ENCODE measurements at regions not wholly inside any gene's neighbourhood (a gene's known extent, or its start where the extent isn't known, plus 50 kb on each side); places are given as distances from the start of the nearest gene placed in this dataset.

DNA sequence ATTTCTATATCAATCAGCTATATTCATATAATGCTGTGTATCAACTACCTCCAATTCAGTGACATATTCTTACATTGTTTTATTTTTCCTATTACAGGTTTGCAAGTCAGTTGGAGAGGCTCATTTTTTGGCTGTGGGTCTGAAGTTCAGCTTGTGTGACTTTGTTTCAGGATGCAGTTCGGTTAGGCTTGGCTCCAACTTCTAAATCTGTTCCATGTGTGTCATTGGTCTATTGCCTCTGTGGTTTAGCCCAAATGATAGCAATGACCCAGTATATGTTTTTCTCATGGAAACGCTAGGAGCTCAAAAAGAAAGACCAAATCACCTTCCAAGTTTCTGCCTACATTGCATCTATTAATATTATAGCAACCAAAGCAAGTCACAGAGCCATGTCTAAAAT, 848.6 kb upstream of the LRFN5 start:
- Histone ChIP-seq H3K9me3 (ENCODE audit: severe bottlenecking) (no peaks in the 10 kb centered on the region), H3K27ac (no peak overlapping the region), H3K4me3 (ENCODE audit: low read depth, low read length) (no peak overlapping the region), H3K36me3 (no peaks in the 10 kb centered on the region), H3K27me3 (ENCODE audit: insufficient read depth, low read depth, severe bottlenecking) (peaks cover 23% of the 10 kb centered on the region)
- TF ChIP-seq, protein P1, sequence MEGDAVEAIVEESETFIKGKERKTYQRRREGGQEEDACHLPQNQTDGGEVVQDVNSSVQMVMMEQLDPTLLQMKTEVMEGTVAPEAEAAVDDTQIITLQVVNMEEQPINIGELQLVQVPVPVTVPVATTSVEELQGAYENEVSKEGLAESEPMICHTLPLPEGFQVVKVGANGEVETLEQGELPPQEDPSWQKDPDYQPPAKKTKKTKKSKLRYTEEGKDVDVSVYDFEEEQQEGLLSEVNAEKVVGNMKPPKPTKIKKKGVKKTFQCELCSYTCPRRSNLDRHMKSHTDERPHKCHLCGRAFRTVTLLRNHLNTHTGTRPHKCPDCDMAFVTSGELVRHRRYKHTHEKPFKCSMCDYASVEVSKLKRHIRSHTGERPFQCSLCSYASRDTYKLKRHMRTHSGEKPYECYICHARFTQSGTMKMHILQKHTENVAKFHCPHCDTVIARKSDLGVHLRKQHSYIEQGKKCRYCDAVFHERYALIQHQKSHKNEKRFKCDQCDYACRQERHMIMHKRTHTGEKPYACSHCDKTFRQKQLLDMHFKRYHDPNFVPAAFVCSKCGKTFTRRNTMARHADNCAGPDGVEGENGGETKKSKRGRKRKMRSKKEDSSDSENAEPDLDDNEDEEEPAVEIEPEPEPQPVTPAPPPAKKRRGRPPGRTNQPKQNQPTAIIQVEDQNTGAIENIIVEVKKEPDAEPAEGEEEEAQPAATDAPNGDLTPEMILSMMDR (IDR thresholded peaks at IDR 0.05; ENCODE audit: low read depth, low read length), result no peak
- DNase-seq, result no peak

DNA sequence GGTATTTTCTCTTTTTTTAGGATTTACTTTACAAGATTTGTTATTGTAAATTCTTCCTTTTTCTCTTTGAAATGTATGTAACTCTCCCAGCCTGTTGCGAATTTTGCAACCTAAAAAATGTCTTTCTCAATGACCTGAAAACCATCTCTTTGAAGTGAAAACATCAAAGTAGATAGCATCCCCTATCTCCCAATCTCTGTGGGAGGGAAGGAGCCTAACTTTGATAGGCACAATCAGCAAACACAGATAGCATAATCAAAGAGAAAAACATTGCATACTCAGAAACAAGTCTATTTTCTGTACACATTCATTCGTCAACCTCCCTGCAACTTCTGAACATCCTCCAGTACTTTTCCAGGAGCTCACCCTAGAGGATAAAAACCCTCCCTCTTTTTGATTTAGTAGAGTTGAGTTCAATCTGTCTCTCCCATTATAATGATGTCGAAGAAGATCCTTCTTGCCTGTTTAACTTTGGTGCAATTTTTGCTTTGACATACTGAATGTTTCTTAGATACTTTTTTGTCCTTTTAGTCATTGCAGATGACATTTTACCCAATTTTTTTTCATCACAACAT, 849.2 kb upstream of the LRFN5 start:
- no peak for DNase-seq
- Histone ChIP-seq H3K27ac (no peak overlapping the region), H3K4me3 (ENCODE audit: low read depth, low read length) (no peak overlapping the region), H3K9me3 (ENCODE audit: severe bottlenecking) (no peaks in the 10 kb centered on the region), H3K36me3 (no peaks in the 10 kb centered on the region), H3K27me3 (ENCODE audit: insufficient read depth, low read depth, severe bottlenecking) (peaks cover 20% of the 10 kb centered on the region)
- TF ChIP-seq, protein P1 (IDR thresholded peaks at IDR 0.05; ENCODE audit: low read depth, low read length), result no peak

DNA sequence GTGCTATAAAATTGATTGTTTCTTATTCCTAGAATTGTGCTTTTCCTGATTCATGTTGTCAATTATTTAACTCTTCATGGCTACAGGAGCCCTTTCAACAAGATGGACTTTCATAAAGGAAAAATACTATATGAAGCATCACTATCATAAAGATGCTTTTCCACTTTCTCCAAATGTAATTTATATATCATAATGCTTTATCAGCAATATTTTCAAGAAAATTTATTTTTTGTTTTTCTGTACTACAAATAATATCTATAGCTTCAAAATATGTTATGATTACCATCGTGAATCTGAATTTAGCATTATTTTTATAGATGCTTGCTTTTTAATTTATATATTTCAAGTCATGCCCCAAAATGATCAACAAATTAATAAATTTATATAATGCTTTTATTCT, 873.5 kb upstream of the LRFN5 start:
- Histone ChIP-seq H3K27ac (no peak overlapping the region), H3K27me3 (ENCODE audit: insufficient read depth, low read depth, severe bottlenecking) (no peaks in the 10 kb centered on the region), H3K36me3 (no peaks in the 10 kb centered on the region), H3K9me3 (ENCODE audit: severe bottlenecking) (no peaks in the 10 kb centered on the region), H3K4me3 (ENCODE audit: low read depth, low read length) (no peak overlapping the region)
- TF ChIP-seq, protein P1 (IDR thresholded peaks at IDR 0.05; ENCODE audit: low read depth, low read length), result no peak
- no peak for DNase-seq

DNA sequence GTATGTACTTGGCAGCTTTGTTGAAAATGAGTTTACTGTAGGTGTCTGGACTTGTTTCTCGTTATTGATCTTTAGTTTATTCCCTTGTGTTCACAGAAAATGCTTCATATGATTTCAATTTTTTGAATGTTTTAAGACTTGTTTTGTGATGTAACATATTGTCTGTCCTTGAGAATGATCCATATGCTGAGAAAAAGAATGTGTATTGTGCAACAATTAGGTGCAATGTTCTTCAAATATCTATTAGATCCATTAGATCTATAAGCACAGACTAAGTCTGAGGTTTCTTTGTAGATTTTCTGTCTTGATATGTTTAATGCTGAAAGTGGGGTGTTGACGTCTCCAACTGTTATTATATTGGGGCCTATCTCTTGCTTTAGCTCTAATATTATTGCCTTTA, 879.6 kb upstream of the LRFN5 start:
- peaks cover 19% of the 10 kb centered on the region for H3K27me3 ChIP-seq (ENCODE audit: insufficient read depth, low read depth, severe bottlenecking)
- TF ChIP-seq, protein P1 (IDR thresholded peaks at IDR 0.05; ENCODE audit: low read depth, low read length), result no peak
- H3K36me3 ChIP-seq, result no peaks in the 10 kb centered on the region
- no peak overlapping the region for H3K27ac ChIP-seq
- H3K9me3 ChIP-seq (ENCODE audit: severe bottlenecking), result no peaks in the 10 kb centered on the region
- no peak for DNase-seq
- no peak overlapping the region for H3K4me3 ChIP-seq (ENCODE audit: low read depth, low read length)

DNA sequence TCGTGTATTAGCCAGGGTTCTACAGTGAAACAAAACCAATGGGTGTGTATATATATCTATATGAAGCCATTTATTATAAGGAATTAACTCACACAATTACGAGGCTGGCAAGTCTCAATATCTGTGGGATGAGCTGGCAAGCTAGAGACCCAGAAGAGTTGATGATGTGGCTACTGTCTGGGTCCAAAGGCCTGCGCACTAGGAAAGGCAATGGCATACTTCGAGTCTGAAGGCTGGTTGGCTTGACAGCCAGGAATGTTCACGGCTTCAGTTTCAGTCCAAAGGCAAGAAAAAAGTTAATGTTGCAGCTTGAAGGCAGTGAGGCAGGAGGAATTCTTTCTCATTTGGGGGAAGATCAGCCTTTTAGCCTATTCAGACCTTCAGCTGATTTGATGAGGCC, 893.3 kb upstream of the LRFN5 start:
- TF ChIP-seq, protein P1 (IDR thresholded peaks at IDR 0.05; ENCODE audit: low read depth, low read length), result no peak
- no peaks in the 10 kb centered on the region for H3K27me3 ChIP-seq (ENCODE audit: insufficient read depth, low read depth, severe bottlenecking)
- DNase-seq, result no peak
- H3K4me3 ChIP-seq (ENCODE audit: low read depth, low read length), result no peak overlapping the region
- no peaks in the 10 kb centered on the region for H3K9me3 ChIP-seq (ENCODE audit: severe bottlenecking)
- no peak overlapping the region for H3K27ac ChIP-seq
- no peaks in the 10 kb centered on the region for H3K36me3 ChIP-seq

DNA sequence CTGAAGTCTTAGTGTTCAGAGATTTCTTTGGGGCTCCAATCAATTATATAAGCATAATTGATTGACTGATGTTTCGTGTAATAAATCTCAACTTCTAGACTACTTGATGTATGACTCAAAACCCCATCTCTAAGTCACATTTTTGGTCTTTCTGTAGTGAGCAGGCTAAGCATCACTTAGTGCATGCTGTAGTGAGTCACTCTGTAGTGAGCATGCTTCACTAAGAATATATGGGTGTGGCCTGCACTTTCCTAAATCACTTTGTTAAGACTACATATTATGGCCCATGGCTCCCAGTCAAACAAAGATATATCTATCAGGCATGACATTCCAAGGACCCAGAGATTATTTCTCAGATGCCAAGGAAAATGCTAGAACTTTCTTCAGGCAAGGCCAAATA, 909.4 kb upstream of the LRFN5 start:
- no peak for DNase-seq
- Histone ChIP-seq H3K4me3 (ENCODE audit: low read depth, low read length) (no peak overlapping the region), H3K36me3 (no peaks in the 10 kb centered on the region), H3K9me3 (ENCODE audit: severe bottlenecking) (no peaks in the 10 kb centered on the region), H3K27ac (no peak overlapping the region), H3K27me3 (ENCODE audit: insufficient read depth, low read depth, severe bottlenecking) (peaks cover 20% of the 10 kb centered on the region)
- TF ChIP-seq, protein P1 (IDR thresholded peaks at IDR 0.05; ENCODE audit: low read depth, low read length), result no peak

Measured in WERI-Rb-1 (cell line).